Activated CD4-positive, alpha-beta T cell treated with anti-CD3 and anti-CD28 coated beads, Interleukin-2, amount 10 ng/mL, durations not matched to agents 7 days and 5 days (primary cell): ENCODE measurements at regions not wholly inside any gene's neighbourhood (a gene's known extent, or its start where the extent isn't known, plus 50 kb on each side); places are given as distances from the start of the nearest gene placed in this dataset.
"Not testable (repeated sequence)": the region's sequence is repeated elsewhere in the genome, so short reads cannot be mapped to it uniquely, and the experiment has no call there.

Source experiments
- CTCF ChIA-PET: fragments of 350-600 bp; sonication (Branson Sonifier 250); formaldehyde crosslinking; loops from one replicate; lab custom pipeline; 2021; ENCODE audit warnings: antibody characterized with exemption; lab: Charles Lee
- POLR2A ChIA-PET: fragments of 350-600 bp; sonication (Branson Sonifier 250); formaldehyde crosslinking; loops from one replicate; lab custom pipeline; 2021; ENCODE audit warnings: antibody characterized with exemption; lab: Charles Lee
- DNase-seq: peaks from one replicate; pipeline ENCODE4 v3.0.0-alpha.2; 2020
- H3K27ac Mint-ChIP-seq: one replicate; pipeline ENCODE4 v1.8.0; 2021; ENCODE audit warnings: mild to moderate bottlenecking, moderate library complexity, mixed read lengths
- H3K27me3 Mint-ChIP-seq: one replicate; pipeline ENCODE4 v1.8.0; 2021; ENCODE audit warnings: mixed read lengths
- H3K36me3 Mint-ChIP-seq: one replicate; pipeline ENCODE4 v1.8.0; 2021; ENCODE audit warnings: low read depth, mixed read lengths
- H3K4me1 Mint-ChIP-seq: one replicate; pipeline ENCODE4 v1.8.0; 2021; ENCODE audit warnings: mixed read lengths
- H3K4me3 Mint-ChIP-seq: one replicate; pipeline ENCODE4 v1.8.0; 2021; ENCODE audit warnings: mild to moderate bottlenecking, moderate library complexity, mixed read lengths
- H3K9me3 Mint-ChIP-seq: one replicate; pipeline ENCODE4 v1.8.0; 2021; ENCODE audit warnings: mixed read lengths

DNA sequence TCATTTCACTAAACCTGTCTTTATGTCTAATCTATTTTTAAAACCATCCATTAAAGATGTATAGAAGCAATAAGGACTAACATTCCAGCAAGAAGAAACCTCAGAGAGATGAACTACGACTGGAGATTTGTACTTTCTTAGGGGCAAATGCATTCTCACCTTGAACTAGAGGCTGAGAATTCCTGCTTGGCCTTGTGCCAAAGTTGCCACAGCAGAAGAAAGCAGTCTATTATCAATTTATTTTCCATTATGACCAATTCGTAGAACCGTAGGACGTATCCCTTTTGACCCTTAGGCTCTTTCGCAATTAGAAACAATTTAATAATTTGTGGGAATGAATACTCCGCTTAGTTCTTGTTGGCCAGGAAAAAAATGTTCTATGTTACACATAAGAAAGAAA is 1647.4 kb upstream of the CDH9 start:
- peaks cover 8% of the 10 kb centered on the region for H3K9me3 Mint-ChIP-seq
- no peak overlapping the region for H3K27ac Mint-ChIP-seq
- POLR2A ChIA-PET, result no interaction called here
- H3K4me3 Mint-ChIP-seq, result no peak overlapping the region
- DNase-seq, result no peak
- H3K36me3 Mint-ChIP-seq, result no peaks in the 10 kb centered on the region
- CTCF ChIA-PET, result no interaction called here
- no peaks in the 10 kb centered on the region for H3K4me1 Mint-ChIP-seq
- no peaks in the 10 kb centered on the region for H3K27me3 Mint-ChIP-seq

- Mint-ChIP-seq H3K4me1 (no peaks in the 10 kb centered on the region), H3K9me3 (peaks cover 6% of the 10 kb centered on the region), H3K36me3 (no peaks in the 10 kb centered on the region), H3K27ac (no peak overlapping the region), H3K27me3 (no peaks in the 10 kb centered on the region), H3K4me3 (no peak overlapping the region)
- DNase-seq, result no peak
- ChIA-PET POLR2A (no interaction called here), CTCF (no interaction called here)
These were observed 1640.5 kb upstream of the CDH9 start for GRCh38 chr5:28678899-28679298.

DNA sequence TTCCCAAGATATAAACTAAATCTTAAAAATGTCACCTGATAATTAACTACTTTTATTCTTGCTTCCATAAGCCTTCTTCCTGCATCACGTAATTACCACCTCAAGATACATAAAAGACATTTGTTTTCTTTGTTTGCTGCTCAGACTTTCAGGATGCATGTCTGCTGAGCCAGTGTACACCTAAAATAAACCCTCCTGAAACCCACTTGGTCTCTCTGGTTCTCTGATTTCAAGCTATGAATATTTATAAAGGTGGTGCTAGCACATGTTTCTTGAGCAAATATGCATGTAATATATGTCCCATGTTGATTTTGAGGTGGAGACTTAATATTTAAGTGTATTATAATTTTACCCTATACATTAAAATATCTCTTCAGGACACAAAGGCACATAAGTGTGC is 1627.7 kb upstream of the CDH9 start:
- Mint-ChIP-seq H3K9me3 (peaks cover 18% of the 10 kb centered on the region), H3K4me1 (no peaks in the 10 kb centered on the region), H3K27ac (no peak overlapping the region), H3K36me3 (no peaks in the 10 kb centered on the region), H3K27me3 (no peaks in the 10 kb centered on the region), H3K4me3 (no peak overlapping the region)
- ChIA-PET CTCF (no interaction called here), POLR2A (no interaction called here)
- no peak for DNase-seq

GRCh38 chr5:28648108-28648507 is 1609.7 kb upstream of the CDH9 start:
- CTCF ChIA-PET, result no interaction called here

DNA sequence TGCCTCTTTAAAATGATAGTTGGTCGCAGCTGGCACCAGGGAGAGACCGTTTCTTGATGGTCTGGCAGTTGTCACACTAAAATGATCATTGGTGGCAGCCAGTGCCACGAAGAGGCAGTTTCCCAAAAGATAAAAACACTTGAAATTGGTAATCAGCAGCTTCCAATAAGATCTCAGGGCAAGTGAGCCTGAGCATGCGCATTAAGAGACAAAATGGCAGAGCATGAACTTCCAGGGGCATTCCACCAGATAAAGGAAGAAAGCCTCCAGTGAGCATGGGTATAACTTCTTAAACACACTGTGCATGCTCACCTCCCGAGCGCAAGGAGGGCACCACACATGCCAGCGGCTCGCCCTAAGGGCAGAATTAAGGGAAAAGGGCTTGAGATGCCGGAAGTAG is 1594.2 kb upstream of the CDH9 start:
- CTCF ChIA-PET, result no interaction called here
- Mint-ChIP-seq H3K27me3 (no peaks in the 10 kb centered on the region), H3K9me3 (peaks cover 9% of the 10 kb centered on the region), H3K27ac (no peak overlapping the region), H3K4me3 (no peak overlapping the region), H3K4me1 (no peaks in the 10 kb centered on the region), H3K36me3 (no peaks in the 10 kb centered on the region)
- POLR2A ChIA-PET, result no interaction called here
- no peak for DNase-seq

More at GRCh38 chr5:28648108-28648507, 1609.7 kb upstream of the CDH9 start:
- Mint-ChIP-seq H3K9me3 (no peaks in the 10 kb centered on the region), H3K4me3 (no peak overlapping the region), H3K27me3 (no peaks in the 10 kb centered on the region), H3K27ac (no peak overlapping the region), H3K4me1 (no peaks in the 10 kb centered on the region), H3K36me3 (no peaks in the 10 kb centered on the region)
- DNase-seq, result no peak
- POLR2A ChIA-PET, result no interaction called here

DNA sequence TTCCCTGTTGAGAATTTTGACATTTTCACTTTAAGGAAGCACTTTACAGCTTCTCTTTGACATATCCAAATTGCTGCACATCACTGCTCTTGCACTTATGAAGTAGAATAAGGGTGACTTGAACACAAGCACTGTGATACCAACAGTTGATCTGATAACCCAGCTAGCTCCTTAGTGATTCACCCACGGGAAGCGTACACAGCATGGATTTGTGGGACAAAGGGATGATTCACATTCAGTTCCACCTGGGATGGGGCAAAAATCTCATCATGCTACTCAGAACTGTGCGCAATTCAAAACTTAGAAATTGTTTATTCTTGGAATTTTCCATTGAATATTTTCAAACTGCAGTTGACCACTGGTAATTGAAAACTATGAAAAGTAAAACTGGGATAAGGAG is 1565.5 kb upstream of the CDH9 start:
- no peak for DNase-seq
- ChIA-PET POLR2A (no interaction called here), CTCF (no interaction called here)
- no peaks in the 10 kb centered on the region for H3K27me3 Mint-ChIP-seq
- no peaks in the 10 kb centered on the region for H3K36me3 Mint-ChIP-seq
- no peak overlapping the region for H3K27ac Mint-ChIP-seq
- H3K4me3 Mint-ChIP-seq, result no peak overlapping the region
- peaks cover 21% of the 10 kb centered on the region for H3K9me3 Mint-ChIP-seq
- no peaks in the 10 kb centered on the region for H3K4me1 Mint-ChIP-seq

DNA sequence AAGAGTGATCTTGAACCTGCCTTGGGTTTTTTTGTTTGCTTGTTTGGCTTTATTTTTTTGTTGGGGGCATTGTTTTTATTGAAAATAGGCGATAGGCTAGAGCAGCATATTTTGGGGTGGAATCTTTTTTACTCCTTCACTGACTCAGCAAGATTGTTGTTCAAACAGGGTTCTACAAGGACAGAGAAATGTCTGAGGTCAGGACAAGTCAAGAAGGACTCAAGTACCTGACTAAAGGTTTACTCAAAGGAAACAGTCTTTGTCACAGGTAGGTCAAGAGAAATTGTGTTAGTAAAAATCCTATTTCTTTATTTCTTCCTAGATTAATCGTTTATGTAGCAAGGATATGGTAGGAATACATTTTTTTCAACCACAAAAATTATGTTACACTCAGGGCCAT is 1564.0 kb upstream of the CDH9 start:
- H3K27ac Mint-ChIP-seq, result no peak overlapping the region
- no peaks in the 10 kb centered on the region for H3K36me3 Mint-ChIP-seq
- CTCF ChIA-PET, result no interaction called here
- no peaks in the 10 kb centered on the region for H3K4me1 Mint-ChIP-seq
- no peak overlapping the region for H3K4me3 Mint-ChIP-seq
- H3K27me3 Mint-ChIP-seq, result no peaks in the 10 kb centered on the region
- DNase-seq, result no peak
- POLR2A ChIA-PET, result no interaction called here
- H3K9me3 Mint-ChIP-seq, result peaks cover 13% of the 10 kb centered on the region

- DNase-seq, H3K4me1 Mint-ChIP-seq, H3K36me3 Mint-ChIP-seq, H3K27ac Mint-ChIP-seq, H3K4me3 Mint-ChIP-seq, POLR2A ChIA-PET, H3K27me3 Mint-ChIP-seq, CTCF ChIA-PET: not testable (repeated sequence)
- peaks cover 12% of the 10 kb centered on the region for H3K9me3 Mint-ChIP-seq
These were observed 1558.3 kb upstream of the CDH9 start for GRCh38 chr5:28596707-28597106.

DNA sequence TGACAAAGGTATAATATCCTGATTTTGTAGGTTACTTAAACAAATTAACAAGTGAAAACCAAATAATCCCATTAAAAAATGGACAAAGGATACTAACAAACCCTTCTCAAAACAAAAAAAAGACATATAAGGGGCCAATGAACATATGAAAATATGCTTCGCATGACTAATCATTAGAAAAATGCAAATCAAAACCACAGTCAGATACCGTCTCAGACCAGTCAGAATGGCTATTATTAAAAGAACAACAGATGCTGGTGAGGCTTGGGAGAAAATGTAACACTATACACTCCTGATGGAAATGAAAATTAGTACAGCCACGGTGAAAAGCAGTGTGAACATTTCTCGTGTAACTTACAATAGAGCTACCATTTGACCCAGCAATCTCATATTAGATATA is 1542.2 kb upstream of the CDH9 start:
- no peaks in the 10 kb centered on the region for H3K36me3 Mint-ChIP-seq
- H3K9me3 Mint-ChIP-seq, result peaks cover 29% of the 10 kb centered on the region
- H3K27me3 Mint-ChIP-seq, result no peaks in the 10 kb centered on the region
- ChIA-PET POLR2A (no interaction called here), CTCF (no interaction called here)
- no peak for DNase-seq
- no peak overlapping the region for H3K4me3 Mint-ChIP-seq
- H3K27ac Mint-ChIP-seq, result no peak overlapping the region
- H3K4me1 Mint-ChIP-seq, result no peaks in the 10 kb centered on the region

GRCh38 chr5:28576022-28576421 is 1537.6 kb upstream of the CDH9 start:
- H3K36me3 Mint-ChIP-seq, result no peaks in the 10 kb centered on the region
- ChIA-PET CTCF (no interaction called here), POLR2A (no interaction called here)
- H3K27me3 Mint-ChIP-seq, result no peaks in the 10 kb centered on the region
- no peaks in the 10 kb centered on the region for H3K4me1 Mint-ChIP-seq
- no peak overlapping the region for H3K27ac Mint-ChIP-seq
- DNase-seq, result no peak
- H3K4me3 Mint-ChIP-seq, result no peak overlapping the region
- peaks cover 35% of the 10 kb centered on the region for H3K9me3 Mint-ChIP-seq

GRCh38 chr5:28575368-28575767 is 1537.0 kb upstream of the CDH9 start:
- CTCF ChIA-PET, result no interaction called here
- no peak for DNase-seq
- peaks cover 35% of the 10 kb centered on the region for H3K9me3 Mint-ChIP-seq
- no peak overlapping the region for H3K27ac Mint-ChIP-seq
- no peaks in the 10 kb centered on the region for H3K36me3 Mint-ChIP-seq
- H3K4me1 Mint-ChIP-seq, result no peaks in the 10 kb centered on the region
- no peaks in the 10 kb centered on the region for H3K27me3 Mint-ChIP-seq
- H3K4me3 Mint-ChIP-seq, result no peak overlapping the region
- POLR2A ChIA-PET, result no interaction called here

DNA sequence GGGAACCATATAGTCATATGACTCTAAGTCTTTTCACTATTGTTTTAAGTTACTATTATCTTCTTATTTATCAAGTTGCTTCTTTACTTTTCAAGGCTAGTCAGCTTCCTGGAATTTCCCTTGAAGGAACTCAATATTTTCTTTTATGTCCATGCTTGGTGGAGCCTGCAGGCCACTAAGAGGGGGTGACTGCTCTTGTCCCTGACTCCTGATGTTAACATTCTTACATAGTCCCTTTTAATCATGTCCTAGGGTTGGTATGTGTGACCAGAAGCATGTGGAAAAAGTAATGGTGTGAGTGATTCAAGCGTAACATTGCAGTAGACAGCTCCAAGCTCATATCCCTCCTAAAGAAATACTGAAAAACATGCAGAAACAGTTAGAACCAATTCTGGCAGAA is 1536.2 kb upstream of the CDH9 start:
- DNase-seq, result no peak
- ChIA-PET CTCF (no interaction called here), POLR2A (no interaction called here)
- H3K27me3 Mint-ChIP-seq, result no peaks in the 10 kb centered on the region
- no peak overlapping the region for H3K27ac Mint-ChIP-seq
- peaks cover 35% of the 10 kb centered on the region for H3K9me3 Mint-ChIP-seq
- H3K4me1 Mint-ChIP-seq, result no peaks in the 10 kb centered on the region
- H3K4me3 Mint-ChIP-seq, result no peak overlapping the region
- H3K36me3 Mint-ChIP-seq, result no peaks in the 10 kb centered on the region

DNA sequence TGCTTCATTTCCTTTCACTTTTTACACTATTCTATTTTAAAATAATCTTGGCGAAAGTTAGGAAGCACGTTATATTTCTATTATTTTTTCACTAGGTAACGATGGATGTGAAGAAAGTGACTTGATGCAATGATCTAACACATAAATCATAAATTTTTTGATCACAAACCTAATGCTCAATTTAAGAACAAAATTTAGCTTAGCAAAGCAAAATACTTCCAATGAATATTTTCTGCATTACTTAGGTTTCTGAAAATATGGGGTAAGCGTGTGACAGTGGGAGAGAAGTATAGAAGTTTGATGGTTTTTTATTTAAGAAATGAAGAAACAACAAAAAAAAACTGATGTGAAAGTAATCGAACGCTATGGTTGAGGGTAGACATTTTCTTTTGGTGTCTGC is 1528.7 kb upstream of the CDH9 start:
- Mint-ChIP-seq H3K36me3 (no peaks in the 10 kb centered on the region), H3K27me3 (no peaks in the 10 kb centered on the region), H3K4me1 (no peaks in the 10 kb centered on the region), H3K9me3 (peaks cover 9% of the 10 kb centered on the region), H3K27ac (no peak overlapping the region), H3K4me3 (no peak overlapping the region)
- ChIA-PET CTCF (no interaction called here), POLR2A (no interaction called here)
- no peak for DNase-seq

DNA sequence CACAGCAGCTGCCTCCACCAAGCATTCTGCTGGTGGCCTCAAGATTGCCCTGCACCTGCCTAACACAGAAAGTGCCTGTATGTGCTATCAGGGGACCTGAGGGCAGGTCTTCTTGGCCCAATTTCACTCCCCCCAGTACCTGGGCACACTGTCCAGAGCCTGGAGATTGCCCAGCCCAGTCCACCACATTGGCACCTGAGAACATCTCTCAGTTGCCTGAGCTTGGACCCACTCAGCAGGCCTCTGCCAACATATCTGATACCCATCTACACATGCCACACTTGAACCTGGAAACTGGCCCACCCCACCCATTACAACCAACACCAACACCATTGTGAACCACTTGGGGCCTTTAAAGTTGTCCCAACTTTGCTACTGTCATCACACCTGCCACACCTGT is 1523.1 kb upstream of the CDH9 start:
- Mint-ChIP-seq H3K4me3 (no peak overlapping the region), H3K27ac (no peak overlapping the region), H3K9me3 (peaks cover 12% of the 10 kb centered on the region), H3K4me1 (no peaks in the 10 kb centered on the region), H3K27me3 (no peaks in the 10 kb centered on the region), H3K36me3 (no peaks in the 10 kb centered on the region)
- DNase-seq, result no peak
- ChIA-PET POLR2A (no interaction called here), CTCF (no interaction called here)
